A673 (cell line): ENCODE measurements at regions not wholly inside any gene's neighbourhood (a gene's known extent, or its start where the extent isn't known, plus 50 kb on each side); places are given as distances from the start of the nearest gene placed in this dataset.

ENCODE experiments used
- CTCF ChIP-seq: fragments of 300-800, 200-600 bp; sonication (generic); conservative IDR thresholded peaks from 2 replicates; pipeline ENCODE4 v1.5.1; 2017; ENCODE audit warnings: low read depth, mild to moderate bottlenecking, antibody characterized with exemption, low read length, moderate library complexity, mixed read lengths
- EZH2 ChIP-seq: fragments of 200-600 bp; sonication (generic); IDR thresholded peaks from 2 replicates; pipeline ENCODE4 v1.6.1; 2017; ENCODE audit warnings: borderline replicate concordance, low read depth, mild to moderate bottlenecking, mixed read lengths, antibody characterized with exemption, low read length; ENCODE audit not compliant: poor library complexity, severe bottlenecking

GRCh38 chr12:29907461-29907860 is 123.7 kb upstream of the TMTC1 start:
- no peak for TF ChIP-seq CTCF
- TF ChIP-seq EZH2 = no peak
